ENCODE measurements at regions not wholly inside any gene's neighbourhood (a gene's known extent, or its start where the extent isn't known, plus 50 kb on each side); places are given as distances from the start of the nearest gene placed in this dataset.

- 0% methylated on average over 3 of the region's 3 CpGs for WGBS (ENCODE audit: insufficient coverage, low coverage, missing lambda C conversion rate)
- Histone ChIP-seq H3K27ac (ENCODE audit: extremely low read depth, low read depth, low read length) (no peak overlapping the region), H3K27me3 (ENCODE audit: control insufficient read depth in 2 of 2, insufficient read depth in 2 of 2, low read length in 2 of 2) (no peaks in the 10 kb centered on the region), H3K4me2 (ENCODE audit: insufficient read depth, low read length) (no peak overlapping the region), H3K9me3 (replicated peaks; ENCODE audit: control insufficient read depth, insufficient read depth, low read depth, low read length) (no peaks in the 10 kb centered on the region), H3K4me3 (no peak overlapping the region), H3K79me2 (ENCODE audit: control insufficient read depth, insufficient read depth, low read length) (no peaks in the 10 kb centered on the region), H3K4me1 (replicated peaks in 1 of 2; ENCODE audit: control insufficient read depth in 2 of 2, insufficient read depth in 2 of 2, low read length in 2 of 2) (no peaks in the 10 kb centered on the region), H2AFZ (ENCODE audit: low read depth, low read length) (no peak overlapping the region), H3K9ac (ENCODE audit: insufficient read depth in 1 of 2, low read depth in 2 of 2, low read length in 2 of 2) (no peak overlapping the region), H3K9me1 (ENCODE audit: control insufficient read depth, insufficient read depth, low read length) (no peaks in the 10 kb centered on the region), H3K36me3 (ENCODE audit: control insufficient read depth, insufficient read depth, low read length) (no peaks in the 10 kb centered on the region), H4K20me1 (replicated peaks; ENCODE audit: control insufficient read depth, insufficient read depth, low read length) (no peaks in the 10 kb centered on the region)
- in situ Hi-C loops (cut with MboI) (no loop called here), intact Hi-C loops (cut with micrococcal nuclease) (no loop called here)
- TF ChIP-seq ZBED1 (IDR thresholded peaks at IDR 0.05), result no peak
- no peak for TF ChIP-seq ZNF592 (IDR thresholded peaks at IDR 0.05)
- no peak for TF ChIP-seq JUN (IDR thresholded peaks at IDR 0.05; ENCODE audit: borderline replicate concordance, low read depth, low read length)
- TF ChIP-seq JUN (CRISPR knock-in tag; IDR thresholded peaks at IDR 0.05; ENCODE audit: borderline replicate concordance), result no peak
- TF ChIP-seq EWSR1 (IDR thresholded peaks at IDR 0.05; ENCODE audit: borderline replicate concordance, low read depth, partially characterized antibody), result no peak
- TF ChIP-seq, protein P1, sequence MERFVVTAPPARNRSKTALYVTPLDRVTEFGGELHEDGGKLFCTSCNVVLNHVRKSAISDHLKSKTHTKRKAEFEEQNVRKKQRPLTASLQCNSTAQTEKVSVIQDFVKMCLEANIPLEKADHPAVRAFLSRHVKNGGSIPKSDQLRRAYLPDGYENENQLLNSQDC (CRISPR knock-in tag; IDR thresholded peaks at IDR 0.05), result no peak
- TF ChIP-seq TEAD1 (CRISPR knock-in tag; IDR thresholded peaks at IDR 0.05), result no peak
- TF ChIP-seq SMAD3 (CRISPR knock-in tag; conservative IDR thresholded peaks at IDR 0.05), result no peak
- TF ChIP-seq, protein P2, sequence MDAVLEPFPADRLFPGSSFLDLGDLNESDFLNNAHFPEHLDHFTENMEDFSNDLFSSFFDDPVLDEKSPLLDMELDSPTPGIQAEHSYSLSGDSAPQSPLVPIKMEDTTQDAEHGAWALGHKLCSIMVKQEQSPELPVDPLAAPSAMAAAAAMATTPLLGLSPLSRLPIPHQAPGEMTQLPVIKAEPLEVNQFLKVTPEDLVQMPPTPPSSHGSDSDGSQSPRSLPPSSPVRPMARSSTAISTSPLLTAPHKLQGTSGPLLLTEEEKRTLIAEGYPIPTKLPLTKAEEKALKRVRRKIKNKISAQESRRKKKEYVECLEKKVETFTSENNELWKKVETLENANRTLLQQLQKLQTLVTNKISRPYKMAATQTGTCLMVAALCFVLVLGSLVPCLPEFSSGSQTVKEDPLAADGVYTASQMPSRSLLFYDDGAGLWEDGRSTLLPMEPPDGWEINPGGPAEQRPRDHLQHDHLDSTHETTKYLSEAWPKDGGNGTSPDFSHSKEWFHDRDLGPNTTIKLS (IDR thresholded peaks at IDR 0.05; ENCODE audit: borderline replicate concordance, low read depth), result no peak
- no peak for TF ChIP-seq MNT (conservative IDR thresholded peaks at IDR 0.05)
- no peak for TF ChIP-seq SRSF9 (IDR thresholded peaks at IDR 0.05; ENCODE audit: borderline replicate concordance, low read depth, low read length)
- TF ChIP-seq SREBF2 (CRISPR knock-in tag; IDR thresholded peaks at IDR 0.05), result no peak
- TF ChIP-seq, protein P3, sequence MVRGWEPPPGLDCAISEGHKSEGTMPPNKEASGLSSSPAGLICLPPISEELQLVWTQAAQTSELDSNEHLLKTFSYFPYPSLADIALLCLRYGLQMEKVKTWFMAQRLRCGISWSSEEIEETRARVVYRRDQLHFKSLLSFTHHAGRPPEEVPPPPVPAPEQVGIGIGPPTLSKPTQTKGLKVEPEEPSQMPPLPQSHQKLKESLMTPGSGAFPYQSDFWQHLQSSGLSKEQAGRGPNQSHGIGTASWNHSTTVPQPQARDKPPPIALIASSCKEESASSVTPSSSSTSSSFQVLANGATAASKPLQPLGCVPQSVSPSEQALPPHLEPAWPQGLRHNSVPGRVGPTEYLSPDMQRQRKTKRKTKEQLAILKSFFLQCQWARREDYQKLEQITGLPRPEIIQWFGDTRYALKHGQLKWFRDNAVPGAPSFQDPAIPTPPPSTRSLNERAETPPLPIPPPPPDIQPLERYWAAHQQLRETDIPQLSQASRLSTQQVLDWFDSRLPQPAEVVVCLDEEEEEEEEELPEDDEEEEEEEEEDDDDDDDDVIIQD (CRISPR knock-in tag; IDR thresholded peaks at IDR 0.05), result no peak
- BruUV-seq (replicated peaks), result no TSS peak
- DNase-seq (ENCODE audit: extremely low read depth in 1 of 4, low spot score in 3 of 4) (no peak), FAIRE-seq (no peak), ATAC-seq (no peak)
- POLR2A ChIA-PET, result no interaction called here
- CTCF ChIA-PET (ENCODE audit: low intra/inter-chr PET ratio), result no interaction called here
These were observed 114.5 kb upstream of the MTNR1B start for GRCh38 chr11:92854952-92855351.

Data from K562 (cell line).